Gastroesophageal sphincter (tissue), 3 donors: ENCODE measurements at regions not wholly inside any gene's neighbourhood (a gene's known extent, or its start where the extent isn't known, plus 50 kb on each side); places are given as distances from the start of the nearest gene placed in this dataset.

Experiments used
- POLR2A ChIP-seq, 2 donors: fragments of 450-650 bp; IDR thresholded peaks; one replicate each; pipeline ENCODE4 v1.6.1; 2017; ENCODE audit warnings: antibody characterized with exemption in 2 of 2, mild to moderate bottlenecking in 2 of 2, moderate library complexity in 1 of 2
- TF ChIP-seq, protein P1 (sequence below), 4 experiments: fragments of 200-600 bp in 2 of 4; fragments of 450-650 bp in 2 of 4; sonication (generic) in 1 of 4; IDR thresholded peaks; one replicate each; pipeline ENCODE4 v1.5.1; 2017 to 2019; ENCODE audit warnings: antibody characterized with exemption in 4 of 4, mild to moderate bottlenecking in 2 of 4, moderate library complexity in 2 of 4

DNA sequence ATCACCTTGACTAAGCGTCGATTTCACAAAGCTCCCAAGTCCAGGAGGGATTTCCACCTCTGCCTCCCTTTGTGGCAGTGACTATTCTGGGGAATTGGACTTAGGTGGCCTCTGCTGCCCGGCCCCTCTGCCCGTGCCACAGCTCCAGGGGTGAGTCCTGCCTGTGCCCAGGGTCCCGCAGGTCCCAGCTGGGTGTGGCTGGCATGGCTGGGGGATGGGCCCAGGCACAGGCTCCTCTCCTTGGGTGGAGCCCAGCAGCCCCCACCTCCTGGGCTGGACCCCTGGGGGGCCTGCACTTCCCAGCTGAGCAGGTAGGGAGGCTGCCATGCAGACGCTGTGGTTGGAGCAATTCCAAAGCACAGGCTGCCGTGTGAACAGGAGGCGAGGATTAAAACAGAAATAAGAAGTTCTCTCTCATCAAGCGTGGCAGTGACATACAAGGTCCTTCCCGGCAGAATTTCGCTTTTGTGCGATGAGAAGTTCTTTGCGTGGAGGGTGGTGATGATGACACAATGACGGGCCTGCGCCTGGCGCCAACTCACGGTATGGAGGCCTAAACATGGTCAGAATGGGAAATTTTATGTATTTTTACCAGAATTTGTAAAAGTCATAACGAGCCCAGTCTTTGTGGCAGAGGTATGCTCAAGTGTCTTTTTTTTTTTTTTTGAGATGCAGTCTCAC, 107.3 kb downstream of the BRD1 start:
- TF ChIP-seq, protein P1, sequence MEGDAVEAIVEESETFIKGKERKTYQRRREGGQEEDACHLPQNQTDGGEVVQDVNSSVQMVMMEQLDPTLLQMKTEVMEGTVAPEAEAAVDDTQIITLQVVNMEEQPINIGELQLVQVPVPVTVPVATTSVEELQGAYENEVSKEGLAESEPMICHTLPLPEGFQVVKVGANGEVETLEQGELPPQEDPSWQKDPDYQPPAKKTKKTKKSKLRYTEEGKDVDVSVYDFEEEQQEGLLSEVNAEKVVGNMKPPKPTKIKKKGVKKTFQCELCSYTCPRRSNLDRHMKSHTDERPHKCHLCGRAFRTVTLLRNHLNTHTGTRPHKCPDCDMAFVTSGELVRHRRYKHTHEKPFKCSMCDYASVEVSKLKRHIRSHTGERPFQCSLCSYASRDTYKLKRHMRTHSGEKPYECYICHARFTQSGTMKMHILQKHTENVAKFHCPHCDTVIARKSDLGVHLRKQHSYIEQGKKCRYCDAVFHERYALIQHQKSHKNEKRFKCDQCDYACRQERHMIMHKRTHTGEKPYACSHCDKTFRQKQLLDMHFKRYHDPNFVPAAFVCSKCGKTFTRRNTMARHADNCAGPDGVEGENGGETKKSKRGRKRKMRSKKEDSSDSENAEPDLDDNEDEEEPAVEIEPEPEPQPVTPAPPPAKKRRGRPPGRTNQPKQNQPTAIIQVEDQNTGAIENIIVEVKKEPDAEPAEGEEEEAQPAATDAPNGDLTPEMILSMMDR (IDR thresholded peaks at IDR 0.05): no peak
- no peak for TF ChIP-seq POLR2A (IDR thresholded peaks at IDR 0.05)
